ENCODE measurements at regions not wholly inside any gene's neighbourhood (a gene's known extent, or its start where the extent isn't known, plus 50 kb on each side); places are given as distances from the start of the nearest gene placed in this dataset.

DNA sequence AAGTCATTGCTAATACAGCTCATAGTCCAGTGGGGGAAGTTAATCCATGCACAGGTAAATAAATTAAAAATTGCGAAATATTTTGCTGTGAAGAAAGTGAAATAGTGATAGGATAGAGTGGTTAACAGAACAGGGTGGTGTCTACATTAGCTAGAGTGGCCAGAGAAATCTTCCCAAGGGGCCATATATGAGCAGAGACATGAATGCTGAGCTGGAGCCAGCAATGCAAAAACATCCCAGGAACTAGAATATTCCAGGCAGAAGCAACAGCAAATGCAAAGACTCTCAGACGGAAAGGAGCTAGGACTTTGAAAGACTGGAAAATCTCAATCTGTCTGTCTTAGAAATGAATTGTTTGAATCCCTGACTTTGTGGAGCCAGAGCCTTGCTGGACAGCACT, 1221.6 kb downstream of the MAT2B start:
- Histone ChIP-seq H3K27me3 (ENCODE audit: control insufficient read depth, insufficient read depth, low read length) (no peaks in the 10 kb centered on the region), H3K4me3 (ENCODE audit: low read depth, low read length) (no peak overlapping the region), H3K36me3 (ENCODE audit: control insufficient read depth, insufficient read depth, low read length) (no peaks in the 10 kb centered on the region)
- no peak for DNase-seq (ENCODE audit: low read depth)
- no peak for FAIRE-seq
- TF ChIP-seq, protein P1, sequence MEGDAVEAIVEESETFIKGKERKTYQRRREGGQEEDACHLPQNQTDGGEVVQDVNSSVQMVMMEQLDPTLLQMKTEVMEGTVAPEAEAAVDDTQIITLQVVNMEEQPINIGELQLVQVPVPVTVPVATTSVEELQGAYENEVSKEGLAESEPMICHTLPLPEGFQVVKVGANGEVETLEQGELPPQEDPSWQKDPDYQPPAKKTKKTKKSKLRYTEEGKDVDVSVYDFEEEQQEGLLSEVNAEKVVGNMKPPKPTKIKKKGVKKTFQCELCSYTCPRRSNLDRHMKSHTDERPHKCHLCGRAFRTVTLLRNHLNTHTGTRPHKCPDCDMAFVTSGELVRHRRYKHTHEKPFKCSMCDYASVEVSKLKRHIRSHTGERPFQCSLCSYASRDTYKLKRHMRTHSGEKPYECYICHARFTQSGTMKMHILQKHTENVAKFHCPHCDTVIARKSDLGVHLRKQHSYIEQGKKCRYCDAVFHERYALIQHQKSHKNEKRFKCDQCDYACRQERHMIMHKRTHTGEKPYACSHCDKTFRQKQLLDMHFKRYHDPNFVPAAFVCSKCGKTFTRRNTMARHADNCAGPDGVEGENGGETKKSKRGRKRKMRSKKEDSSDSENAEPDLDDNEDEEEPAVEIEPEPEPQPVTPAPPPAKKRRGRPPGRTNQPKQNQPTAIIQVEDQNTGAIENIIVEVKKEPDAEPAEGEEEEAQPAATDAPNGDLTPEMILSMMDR (IDR thresholded peaks at IDR 0.05; ENCODE audit: insufficient read depth, low read length, severe bottlenecking), result no peak

DNA sequence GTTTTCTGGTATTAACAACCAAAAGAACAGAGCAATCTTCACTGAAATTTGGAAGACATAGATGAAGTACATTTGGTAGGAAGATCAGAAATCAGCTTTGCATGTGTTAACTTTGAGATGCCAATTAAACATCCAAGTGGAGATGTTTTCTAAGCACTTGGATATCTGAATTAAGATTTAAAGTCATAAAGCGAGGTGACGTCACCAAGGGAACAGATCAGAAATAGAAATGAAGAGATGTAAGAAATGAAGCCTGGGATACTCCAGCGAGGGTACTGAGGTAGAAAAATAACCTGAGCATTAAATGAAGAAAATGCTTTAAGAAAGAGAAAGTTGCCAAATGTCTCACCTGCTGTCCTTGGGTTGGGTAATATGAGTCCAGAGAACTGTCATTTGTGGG, 1223.3 kb downstream of the MAT2B start:
- Histone ChIP-seq H3K27me3 (ENCODE audit: control insufficient read depth, insufficient read depth, low read length) (no peaks in the 10 kb centered on the region), H3K4me3 (ENCODE audit: low read depth, low read length) (no peak overlapping the region), H3K36me3 (ENCODE audit: control insufficient read depth, insufficient read depth, low read length) (no peaks in the 10 kb centered on the region)
- no peak for DNase-seq (ENCODE audit: low read depth)
- no peak for FAIRE-seq
- TF ChIP-seq, protein P1 (IDR thresholded peaks at IDR 0.05; ENCODE audit: insufficient read depth, low read length, severe bottlenecking), result no peak

DNA sequence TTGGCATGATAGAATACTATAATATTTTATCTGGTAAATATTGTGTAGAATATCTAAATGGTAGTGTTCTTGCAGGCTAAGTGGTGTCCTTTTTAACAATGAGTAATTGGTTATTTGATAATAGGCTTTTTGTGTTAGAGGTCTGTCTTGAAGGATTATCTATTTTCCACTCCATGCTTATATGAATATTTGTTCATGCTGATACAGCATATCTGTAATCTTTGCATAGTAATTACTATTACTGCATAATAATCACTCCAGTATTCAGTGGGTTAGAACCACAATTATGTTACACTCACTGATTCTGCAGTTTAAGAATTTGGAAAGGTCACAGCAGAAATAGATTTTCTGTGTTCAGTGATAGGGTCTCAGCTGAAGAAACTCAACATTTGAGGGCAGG, 1229.9 kb downstream of the MAT2B start:
- TF ChIP-seq, protein P1 (IDR thresholded peaks at IDR 0.05; ENCODE audit: insufficient read depth, low read length, severe bottlenecking), result no peak
- H3K27me3 ChIP-seq (ENCODE audit: control insufficient read depth, insufficient read depth, low read length), result no peaks in the 10 kb centered on the region
- FAIRE-seq (no peak), DNase-seq (ENCODE audit: low read depth) (no peak)
- no peaks in the 10 kb centered on the region for H3K36me3 ChIP-seq (ENCODE audit: control insufficient read depth, insufficient read depth, low read length)
- H3K4me3 ChIP-seq (ENCODE audit: low read depth, low read length), result no peak overlapping the region

DNA sequence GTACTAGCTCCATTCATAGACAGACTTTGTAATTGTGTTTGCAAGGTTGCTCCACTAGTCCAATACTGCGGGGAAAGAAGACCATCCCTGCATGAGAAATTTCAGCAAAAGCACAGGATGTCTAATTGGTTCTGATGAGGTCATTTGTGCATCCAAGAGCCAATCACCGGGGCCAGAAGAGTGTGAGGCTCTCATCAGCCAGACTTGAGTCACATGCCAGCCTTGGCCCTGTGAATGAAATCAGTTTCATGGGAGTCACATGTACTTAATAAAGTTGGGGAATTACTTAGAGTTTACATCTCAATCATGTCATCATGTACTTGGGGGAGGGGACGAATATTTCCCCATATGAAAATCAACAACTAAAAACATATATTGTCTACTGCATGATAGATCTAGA, 1236.0 kb downstream of the MAT2B start:
- no peaks in the 10 kb centered on the region for H3K27me3 ChIP-seq (ENCODE audit: control insufficient read depth, insufficient read depth, low read length)
- DNase-seq (ENCODE audit: low read depth) (no peak), FAIRE-seq (no peak)
- H3K4me3 ChIP-seq (ENCODE audit: low read depth, low read length), result no peak overlapping the region
- no peaks in the 10 kb centered on the region for H3K36me3 ChIP-seq (ENCODE audit: control insufficient read depth, insufficient read depth, low read length)
- TF ChIP-seq, protein P1 (IDR thresholded peaks at IDR 0.05; ENCODE audit: insufficient read depth, low read length, severe bottlenecking), result no peak

DNA sequence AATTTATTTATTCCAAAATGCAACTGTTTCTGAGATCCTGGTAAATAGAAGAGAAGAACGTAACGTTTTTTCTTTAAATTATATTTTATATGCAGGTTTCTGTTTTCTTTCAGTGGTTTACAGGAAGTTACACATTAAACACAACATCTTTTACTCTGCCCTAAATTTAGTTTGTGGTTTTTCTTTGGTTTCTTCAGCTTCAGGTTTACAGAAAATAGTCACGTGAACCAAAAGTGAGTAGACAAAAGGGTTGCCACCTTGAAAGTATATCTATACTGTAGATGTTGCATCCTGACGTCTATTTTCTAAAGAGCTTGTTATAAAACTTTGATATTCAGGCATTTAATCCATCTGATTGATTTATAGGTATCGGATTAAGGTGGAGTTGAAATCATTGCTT, 1236.6 kb downstream of the MAT2B start:
- no peaks in the 10 kb centered on the region for H3K36me3 ChIP-seq (ENCODE audit: control insufficient read depth, insufficient read depth, low read length)
- FAIRE-seq (no peak), DNase-seq (ENCODE audit: low read depth) (no peak)
- TF ChIP-seq, protein P1 (IDR thresholded peaks at IDR 0.05; ENCODE audit: insufficient read depth, low read length, severe bottlenecking), result no peak
- H3K27me3 ChIP-seq (ENCODE audit: control insufficient read depth, insufficient read depth, low read length), result no peaks in the 10 kb centered on the region
- no peak overlapping the region for H3K4me3 ChIP-seq (ENCODE audit: low read depth, low read length)

DNA sequence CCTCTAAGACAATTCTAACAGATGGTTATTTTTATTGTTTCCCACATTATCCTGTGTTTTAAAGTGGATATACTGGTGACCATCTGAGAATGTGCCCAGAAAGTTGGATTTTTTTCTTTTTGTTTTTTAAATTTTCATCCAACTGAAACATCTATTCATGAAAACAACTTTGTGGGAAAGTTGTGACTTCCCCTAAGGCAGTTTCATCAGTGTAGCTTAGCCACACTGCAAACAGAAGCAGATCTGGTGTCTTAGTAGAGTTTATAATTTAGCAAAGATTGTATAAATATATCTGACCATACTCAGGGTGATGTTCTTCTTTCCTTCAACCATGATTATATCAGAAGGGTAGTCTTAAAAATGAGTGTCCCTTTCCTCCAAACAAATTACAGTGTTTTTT, 1241.3 kb downstream of the MAT2B start:
- Histone ChIP-seq H3K27me3 (ENCODE audit: control insufficient read depth, insufficient read depth, low read length) (no peaks in the 10 kb centered on the region), H3K4me3 (ENCODE audit: low read depth, low read length) (no peak overlapping the region), H3K36me3 (ENCODE audit: control insufficient read depth, insufficient read depth, low read length) (no peaks in the 10 kb centered on the region)
- no peak for DNase-seq (ENCODE audit: low read depth)
- TF ChIP-seq, protein P1 (IDR thresholded peaks at IDR 0.05; ENCODE audit: insufficient read depth, low read length, severe bottlenecking), result no peak
- no peak for FAIRE-seq

Data from bronchial epithelial cell (primary cell).